Esophagus squamous epithelium (tissue), 5 donors: ENCODE measurements at regions not wholly inside any gene's neighbourhood (a gene's known extent, or its start where the extent isn't known, plus 50 kb on each side); places are given as distances from the start of the nearest gene placed in this dataset.

ENCODE experiments used
- DNase-seq: peaks from one replicate; lab custom pipeline; 2025; lab: John Stamatoyannopoulos, UW
- H3K27ac ChIP-seq, 4 donors: fragments of 200-600 bp; sonication (generic); one replicate each; pipeline ENCODE4 v1.5.1; 2016 to 2019; ENCODE audit warnings: mild to moderate bottlenecking in 1 of 4
- H3K27me3 ChIP-seq, 4 donors: fragments of 200-600 bp; sonication (generic); 1 replicate in 3 of 4; 2 replicates in 1 of 4; pipeline versions ENCODE4 v1.5.1 to v1.6.0; 2017 to 2021; ENCODE audit warnings: antibody characterized with exemption in 1 of 4
- H3K36me3 ChIP-seq, 3 donors: fragments of 200-600 bp; sonication (generic); one replicate each; pipeline ENCODE4 v1.5.1; 2016 to 2019
- H3K4me1 ChIP-seq, 3 donors: fragments of 200-600 bp; sonication (generic); one replicate each; pipeline ENCODE4 v1.5.1; 2017 to 2019
- H3K4me3 ChIP-seq, 4 donors: fragments of 200-600 bp; sonication (generic); 1 replicate in 3 of 4; 2 replicates in 1 of 4; pipeline ENCODE4 v1.5.1; 2016 to 2019; ENCODE audit warnings: mild to moderate bottlenecking in 2 of 4, moderate library complexity in 1 of 4
- H3K9me3 ChIP-seq, 3 donors: fragments of 200-600 bp; sonication (generic); one replicate each; pipeline ENCODE4 v1.5.1; 2016 to 2019
- CTCF ChIP-seq, 6 experiments: fragments of 450-650 bp in 4 of 6; fragments of 200-600 bp in 2 of 6; sonication (generic) in 2 of 6; IDR thresholded peaks; one replicate each; pipeline ENCODE4 v1.5.1; 2016 to 2019; ENCODE audit warnings: antibody characterized with exemption in 6 of 6, mild to moderate bottlenecking in 4 of 6, moderate library complexity in 4 of 6
- POLR2A ChIP-seq, 4 donors: fragments of 450-650 bp; IDR thresholded peaks; one replicate each; pipeline ENCODE4 v1.6.1; 2017; ENCODE audit warnings: antibody characterized with exemption in 4 of 4, mild to moderate bottlenecking in 4 of 4, moderate library complexity in 3 of 4
- WGBS, 2 donors: methylation state at CpG; one replicate each; pipeline ENCODE4 v1.1.5; 2018; 5-methylcytosine and 5-hydroxymethylcytosine counted together
- intact Hi-C: fragments of 100-400 bp; cut with DNase I; formaldehyde crosslinking; loops from one replicate; pipeline ENCODE4 v1.15.0; 2022
- donor health status: DM: yes; HTN: yes; CAD: no.

DNA sequence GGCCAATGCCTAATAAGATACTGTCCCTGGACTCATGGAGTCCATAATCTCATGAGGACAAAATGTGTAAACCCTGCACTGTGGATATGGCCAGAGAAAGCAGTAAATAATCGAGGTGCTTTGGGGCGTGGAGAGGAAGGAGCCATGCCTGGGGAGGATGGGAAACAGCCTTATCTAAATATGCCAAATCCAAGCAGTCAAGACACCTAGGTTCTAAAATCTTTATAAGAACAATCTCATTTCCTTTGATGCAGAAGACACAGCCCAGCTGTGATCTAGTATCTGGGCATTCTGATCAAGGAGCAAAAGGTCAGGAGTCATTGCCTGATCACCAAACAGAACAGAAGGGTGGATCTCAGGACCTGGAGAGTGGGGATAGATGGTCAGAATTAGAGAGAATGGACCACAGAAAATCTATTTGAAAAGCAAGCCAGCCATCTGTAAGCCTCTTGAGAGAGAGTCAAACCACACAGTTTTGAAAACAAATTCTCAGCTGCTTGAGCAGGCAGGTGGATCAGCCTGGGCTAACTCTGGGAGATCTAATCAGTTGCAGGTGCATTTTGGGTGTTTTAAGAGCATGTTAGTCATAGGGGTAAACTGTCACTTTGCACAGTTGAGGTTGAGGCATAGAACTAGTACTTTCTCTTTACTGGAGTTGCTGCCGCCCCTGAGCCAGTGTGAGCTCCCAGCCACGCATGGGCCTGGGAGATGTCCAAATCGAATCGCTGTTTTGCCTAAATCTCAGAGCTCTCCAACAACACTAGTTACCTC lies 130.8 kb upstream of the TNFAIP3 start:
- 83 to 87% methylated on average over 6 of the region's 6 CpGs for WGBS, 2 donors
- intact Hi-C loops, result no loop called here
- no peak overlapping the region for H3K27ac ChIP-seq

DNA sequence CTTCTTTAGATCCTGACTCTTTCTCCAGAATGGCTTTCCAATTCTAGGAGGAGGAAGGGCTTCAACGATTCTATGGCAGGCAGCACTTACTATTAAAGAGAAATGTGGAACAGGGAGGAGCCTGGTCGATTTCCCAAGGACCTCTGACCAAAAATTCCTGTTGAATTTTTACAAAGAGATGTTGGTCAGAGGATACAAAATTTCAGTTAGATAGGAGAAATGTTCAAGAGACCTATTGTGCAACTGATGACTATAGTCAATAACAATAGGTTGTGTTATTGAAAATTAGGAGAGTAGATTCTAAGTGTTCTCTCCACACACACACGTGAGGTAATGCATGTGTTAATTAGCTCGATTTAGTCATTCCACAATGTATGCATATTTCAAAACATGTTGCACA lies 130.1 kb upstream of the TNFAIP3 start:
- Histone ChIP-seq H3K9me3 (no peaks in the 10 kb centered on the region), H3K4me3 (no peak overlapping the region), H3K27me3 (no peaks in the 10 kb centered on the region), H3K36me3 (no peaks in the 10 kb centered on the region), H3K4me1 (peaks cover 0 to 8% (median 0%) of the 10 kb centered on the region in 3 donors), H3K27ac (no peak overlapping the region)
- 56 to 70% methylated on average over 4 of the region's 4 CpGs for whole genome bisulfite sequencing, 2 donors
- TF ChIP-seq CTCF (IDR thresholded peaks at IDR 0.05), result no peak
- TF ChIP-seq POLR2A (IDR thresholded peaks at IDR 0.05), result no peak
- no peak for DNase-seq
- intact Hi-C loops, result no loop called here

More for the DNA sequence above, 130.8 kb upstream of the TNFAIP3 start:
- Histone ChIP-seq H3K4me1 (peaks cover 0 to 8% (median 0%) of the 10 kb centered on the region in 3 donors), H3K9me3 (no peaks in the 10 kb centered on the region), H3K27me3 (no peaks in the 10 kb centered on the region), H3K36me3 (no peaks in the 10 kb centered on the region), H3K4me3 (no peak overlapping the region)
- no peak for DNase-seq
- TF ChIP-seq POLR2A (IDR thresholded peaks at IDR 0.05) (no peak), CTCF (IDR thresholded peaks at IDR 0.05) (no peak)

- Histone ChIP-seq H3K36me3 (no peaks in the 10 kb centered on the region), H3K9me3 (no peaks in the 10 kb centered on the region), H3K27ac (no peak overlapping the region), H3K4me3 (no peak overlapping the region), H3K27me3 (no peaks in the 10 kb centered on the region), H3K4me1 (no peaks in the 10 kb centered on the region)
- WGBS, 2 donors, result 63 to 69% methylated on average over 6 of the region's 6 CpGs
- intact Hi-C loops, result no loop called here
- DNase-seq, result no peak
- TF ChIP-seq POLR2A (IDR thresholded peaks at IDR 0.05) (no peak), CTCF (IDR thresholded peaks at IDR 0.05) (no peak)
Observed at GRCh38 chr6:137737836-137738596, 129.0 kb upstream of the TNFAIP3 start.

GRCh38 chr6:137738931-137739504 lies 128.0 kb upstream of the TNFAIP3 start:
- Histone ChIP-seq H3K36me3 (no peaks in the 10 kb centered on the region), H3K4me3 (no peak overlapping the region), H3K27ac (no peak overlapping the region), H3K9me3 (no peaks in the 10 kb centered on the region), H3K27me3 (no peaks in the 10 kb centered on the region), H3K4me1 (no peaks in the 10 kb centered on the region)
- WGBS, 2 donors, result 84 to 94% methylated on average over 4 of the region's 4 CpGs
- DNase-seq, result no peak
- intact Hi-C loops, result no loop called here
- TF ChIP-seq POLR2A (IDR thresholded peaks at IDR 0.05), result no peak

DNA sequence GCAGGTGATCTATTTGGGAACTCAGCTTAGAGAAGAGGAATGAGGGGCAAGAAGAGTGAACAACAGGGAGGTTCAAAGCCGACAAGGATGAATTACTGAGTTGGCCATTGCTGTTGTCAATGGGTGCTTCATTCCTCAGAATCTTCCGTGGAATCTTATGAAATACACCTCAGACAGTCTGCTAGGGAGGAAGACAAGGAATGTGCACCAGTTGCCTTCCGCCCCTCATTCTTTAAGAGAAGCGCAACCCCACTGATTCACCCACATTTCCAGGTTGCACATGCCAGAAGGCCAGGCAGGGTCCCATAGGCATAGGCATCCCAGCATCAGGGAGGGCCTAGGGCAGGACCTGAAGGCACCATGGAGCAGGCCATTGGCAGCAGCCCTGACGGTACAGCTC lies 127.5 kb upstream of the TNFAIP3 start:
- no peak overlapping the region for H3K27ac ChIP-seq
- 85 to 97% methylated on average over 4 to 5 of the region's 5 CpGs for WGBS, 2 donors
- no peak for DNase-seq
- H3K36me3 ChIP-seq, result no peaks in the 10 kb centered on the region
- intact Hi-C loops, result no loop called here
- H3K27me3 ChIP-seq, result no peaks in the 10 kb centered on the region
- no peaks in the 10 kb centered on the region for H3K4me1 ChIP-seq
- TF ChIP-seq POLR2A (IDR thresholded peaks at IDR 0.05) (no peak), CTCF (IDR thresholded peaks at IDR 0.05) (no peak)
- no peak overlapping the region for H3K4me3 ChIP-seq
- no peaks in the 10 kb centered on the region for H3K9me3 ChIP-seq
